Esophagus squamous epithelium (tissue), 5 donors: ENCODE measurements at regions not wholly inside any gene's neighbourhood (a gene's known extent, or its start where the extent isn't known, plus 50 kb on each side); places are given as distances from the start of the nearest gene placed in this dataset.
"Not testable (repeated sequence)": the region's sequence is repeated elsewhere in the genome, so short reads cannot be mapped to it uniquely, and the experiment has no call there.

Source experiments
- DNase-seq: peaks from one replicate; lab custom pipeline; 2025; lab: John Stamatoyannopoulos, UW
- H3K27ac ChIP-seq, 4 donors: fragments of 200-600 bp; sonication (generic); one replicate each; pipeline ENCODE4 v1.5.1; 2016 to 2019; ENCODE audit warnings: mild to moderate bottlenecking in 1 of 4
- H3K27me3 ChIP-seq, 4 donors: fragments of 200-600 bp; sonication (generic); 1 replicate in 3 of 4; 2 replicates in 1 of 4; pipeline versions ENCODE4 v1.5.1 to v1.6.0; 2017 to 2021; ENCODE audit warnings: antibody characterized with exemption in 1 of 4
- H3K36me3 ChIP-seq, 3 donors: fragments of 200-600 bp; sonication (generic); one replicate each; pipeline ENCODE4 v1.5.1; 2016 to 2019
- H3K4me1 ChIP-seq, 3 donors: fragments of 200-600 bp; sonication (generic); one replicate each; pipeline ENCODE4 v1.5.1; 2017 to 2019
- H3K4me3 ChIP-seq, 4 donors: fragments of 200-600 bp; sonication (generic); 1 replicate in 3 of 4; 2 replicates in 1 of 4; pipeline ENCODE4 v1.5.1; 2016 to 2019; ENCODE audit warnings: mild to moderate bottlenecking in 2 of 4, moderate library complexity in 1 of 4
- H3K9me3 ChIP-seq, 3 donors: fragments of 200-600 bp; sonication (generic); one replicate each; pipeline ENCODE4 v1.5.1; 2016 to 2019
- CTCF ChIP-seq, 6 experiments: fragments of 450-650 bp in 4 of 6; fragments of 200-600 bp in 2 of 6; sonication (generic) in 2 of 6; IDR thresholded peaks; one replicate each; pipeline ENCODE4 v1.5.1; 2016 to 2019; ENCODE audit warnings: antibody characterized with exemption in 6 of 6, mild to moderate bottlenecking in 4 of 6, moderate library complexity in 4 of 6
- POLR2A ChIP-seq, 4 donors: fragments of 450-650 bp; IDR thresholded peaks; one replicate each; pipeline ENCODE4 v1.6.1; 2017; ENCODE audit warnings: antibody characterized with exemption in 4 of 4, mild to moderate bottlenecking in 4 of 4, moderate library complexity in 3 of 4
- WGBS, 2 donors: methylation state at CpG; one replicate each; pipeline ENCODE4 v1.1.5; 2018; 5-methylcytosine and 5-hydroxymethylcytosine counted together
- intact Hi-C: fragments of 100-400 bp; cut with DNase I; formaldehyde crosslinking; loops from one replicate; pipeline ENCODE4 v1.15.0; 2022
- donor health status: DM: yes; HTN: yes; CAD: no.

- no peaks in the 10 kb centered on the region for H3K27me3 ChIP-seq
- no peaks in the 10 kb centered on the region for H3K9me3 ChIP-seq
- H3K4me1 ChIP-seq = peaks cover 0 to 22% (median 0%) of the 10 kb centered on the region in 3 donors
- H3K4me3 ChIP-seq = no peak overlapping the region
- no peaks in the 10 kb centered on the region for H3K36me3 ChIP-seq
- no peak for DNase-seq
- intact Hi-C loops = no loop called here
- TF ChIP-seq POLR2A (IDR thresholded peaks at IDR 0.05) (no peak), CTCF (IDR thresholded peaks at IDR 0.05) (no peak)
- H3K27ac ChIP-seq = no peak overlapping the region
- WGBS, 2 donors = 82 to 90% methylated on average over 10 of the region's 10 CpGs
Observed at GRCh38 chr6:154933181-154933827, 61.8 kb upstream of the TIAM2 start.

GRCh38 chr6:154937306-154938220 is 57.6 kb upstream of the TIAM2 start:
- Histone ChIP-seq H3K4me3 (no peak overlapping the region), H3K27me3 (no peaks in the 10 kb centered on the region), H3K27ac (no peak overlapping the region), H3K36me3 (no peaks in the 10 kb centered on the region), H3K9me3 (no peaks in the 10 kb centered on the region), H3K4me1 (peaks cover 0 to 18% (median 0%) of the 10 kb centered on the region in 3 donors)
- no peak for DNase-seq
- intact Hi-C loops = no loop called here
- no peak for TF ChIP-seq POLR2A (IDR thresholded peaks at IDR 0.05)
- 62 to 64% methylated on average over 11 to 17 of the region's 17 CpGs for WGBS, 2 donors

- DNase-seq = no peak
- no peaks in the 10 kb centered on the region for H3K36me3 ChIP-seq
- H3K4me3 ChIP-seq = no peak overlapping the region
- H3K4me1 ChIP-seq = peaks cover 0 to 12% (median 0%) of the 10 kb centered on the region in 3 donors
- H3K27me3 ChIP-seq = no peaks in the 10 kb centered on the region
- TF ChIP-seq CTCF (IDR thresholded peaks at IDR 0.05) (no peak), POLR2A (IDR thresholded peaks at IDR 0.05) (no peak)
- H3K9me3 ChIP-seq = no peaks in the 10 kb centered on the region
- no peak overlapping the region for H3K27ac ChIP-seq
- WGBS, 2 donors = 55 to 60% methylated on average over 9 of the region's 9 CpGs
- intact Hi-C loops = no loop called here
Observed at GRCh38 chr6:154938221-154938580, 56.9 kb upstream of the TIAM2 start.

GRCh38 chr6:154938727-154939285 is 56.3 kb upstream of the TIAM2 start:
- DNase-seq, H3K4me3 ChIP-seq, H3K27ac ChIP-seq, intact Hi-C loops, H3K36me3 ChIP-seq, H3K27me3 ChIP-seq, H3K9me3 ChIP-seq: not testable (repeated sequence)
- H3K4me1 ChIP-seq = peaks cover 0 to 12% (median 0%) of the 10 kb centered on the region in 3 donors
- WGBS, 2 donors = 91 to 97% methylated on average over 12 to 16 of the region's 16 CpGs

GRCh38 chr6:154942770-154943169 is 52.3 kb upstream of the TIAM2 start:
- peaks cover 0 to 9% (median 0%) of the 10 kb centered on the region in 3 donors for H3K4me1 ChIP-seq
- H3K27ac ChIP-seq = no peak overlapping the region
- no peak for TF ChIP-seq CTCF (IDR thresholded peaks at IDR 0.05)
- no peak for TF ChIP-seq POLR2A (IDR thresholded peaks at IDR 0.05)
- H3K9me3 ChIP-seq = no peaks in the 10 kb centered on the region
- no peaks in the 10 kb centered on the region for H3K27me3 ChIP-seq
- intact Hi-C loops = no loop called here
- WGBS, 2 donors = 84 to 97% methylated on average over 2 of the region's 2 CpGs
- H3K4me3 ChIP-seq = no peak overlapping the region
- H3K36me3 ChIP-seq = peaks cover 0 to 20% (median 0%) of the 10 kb centered on the region in 3 donors
- DNase-seq = no peak
